ENCODE measurements at regions not wholly inside any gene's neighbourhood (a gene's known extent, or its start where the extent isn't known, plus 50 kb on each side); places are given as distances from the start of the nearest gene placed in this dataset.

- Histone ChIP-seq H3K27ac (ENCODE audit: low read length) (no peak overlapping the region), H3K4me3 (ENCODE audit: low read depth in 2 of 2, low read length in 2 of 2) (no peak overlapping the region), H3K27me3 (ENCODE audit: control insufficient read depth, insufficient read depth, low read length) (no peaks in the 10 kb centered on the region), H3K4me1 (ENCODE audit: control insufficient read depth, insufficient read depth, low read length) (no peaks in the 10 kb centered on the region), H3K9me3 (ENCODE audit: control insufficient read depth, insufficient read depth, low read depth, low read length) (no peaks in the 10 kb centered on the region), H3K36me3 (ENCODE audit: control insufficient read depth, insufficient read depth, low read length) (no peaks in the 10 kb centered on the region)
- DNase-seq (ENCODE audit: low read depth, low spot score) (no peak), ATAC-seq (no peak)
- intact Hi-C loops (cut with micrococcal nuclease; ENCODE audit: unreplicated experiment), result no loop called here
- TF ChIP-seq, protein P1, sequence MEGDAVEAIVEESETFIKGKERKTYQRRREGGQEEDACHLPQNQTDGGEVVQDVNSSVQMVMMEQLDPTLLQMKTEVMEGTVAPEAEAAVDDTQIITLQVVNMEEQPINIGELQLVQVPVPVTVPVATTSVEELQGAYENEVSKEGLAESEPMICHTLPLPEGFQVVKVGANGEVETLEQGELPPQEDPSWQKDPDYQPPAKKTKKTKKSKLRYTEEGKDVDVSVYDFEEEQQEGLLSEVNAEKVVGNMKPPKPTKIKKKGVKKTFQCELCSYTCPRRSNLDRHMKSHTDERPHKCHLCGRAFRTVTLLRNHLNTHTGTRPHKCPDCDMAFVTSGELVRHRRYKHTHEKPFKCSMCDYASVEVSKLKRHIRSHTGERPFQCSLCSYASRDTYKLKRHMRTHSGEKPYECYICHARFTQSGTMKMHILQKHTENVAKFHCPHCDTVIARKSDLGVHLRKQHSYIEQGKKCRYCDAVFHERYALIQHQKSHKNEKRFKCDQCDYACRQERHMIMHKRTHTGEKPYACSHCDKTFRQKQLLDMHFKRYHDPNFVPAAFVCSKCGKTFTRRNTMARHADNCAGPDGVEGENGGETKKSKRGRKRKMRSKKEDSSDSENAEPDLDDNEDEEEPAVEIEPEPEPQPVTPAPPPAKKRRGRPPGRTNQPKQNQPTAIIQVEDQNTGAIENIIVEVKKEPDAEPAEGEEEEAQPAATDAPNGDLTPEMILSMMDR (IDR thresholded peaks at IDR 0.05), result no peak
- no peak for TF ChIP-seq SIN3A (IDR thresholded peaks at IDR 0.05; ENCODE audit: borderline replicate concordance, insufficient read depth, low read depth, low read length)
- no peak for TF ChIP-seq REST (IDR thresholded peaks at IDR 0.05; ENCODE audit: insufficient read depth in 1 of 2, low read depth in 2 of 2, low read length in 1 of 2)
- TF ChIP-seq TCF7L2 (IDR thresholded peaks at IDR 0.05; ENCODE audit: low read depth, low read length), result no peak
- no peak for TF ChIP-seq POLR2AphosphoS5 (IDR thresholded peaks at IDR 0.05; ENCODE audit: low read depth, low read length)
- ChIA-PET POLR2A (no interaction called here), CTCF (no interaction called here)
- no TSS peak for BruUV-seq (replicated peaks)
- in situ Hi-C loops (cut with HindIII; ENCODE audit: low pct_unique_long_range_greater_than_20kb, low sequenced_read_pairs), result no loop called here
Measured at GRCh38 chr12:58458102-58458501, 462.2 kb downstream of the LRIG3 start.

DNA sequence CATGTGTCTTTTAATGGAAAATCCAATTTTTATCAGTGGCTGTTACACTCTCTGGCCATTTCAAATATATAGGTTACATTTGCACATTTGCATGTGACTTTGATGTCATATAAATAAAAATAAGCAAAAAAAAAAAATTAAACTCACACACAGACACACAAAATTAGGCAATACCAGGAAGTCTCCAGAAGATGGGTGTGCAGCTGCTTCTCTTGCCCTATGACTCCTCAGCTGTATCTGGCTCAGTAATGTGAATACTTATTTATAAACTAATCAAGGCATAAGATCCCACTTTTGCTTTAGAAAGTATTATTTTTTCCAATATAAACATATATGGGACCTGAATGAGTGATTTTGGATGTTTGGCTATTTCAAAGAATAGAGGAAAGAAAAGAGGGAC is 461.1 kb downstream of the LRIG3 start:
- H3K36me3 ChIP-seq (ENCODE audit: control insufficient read depth, insufficient read depth, low read length), result no peaks in the 10 kb centered on the region
- H3K27me3 ChIP-seq (ENCODE audit: control insufficient read depth, insufficient read depth, low read length), result no peaks in the 10 kb centered on the region
- H3K27ac ChIP-seq (ENCODE audit: low read length), result no peak overlapping the region
- ChIA-PET POLR2A (interaction anchor here (0.6 kb wide), 1 partner anchor 112 kb away, joined by 10 read pairs; no protein-coding TSS in a partner anchor), CTCF (no interaction called here)
- TF ChIP-seq SIN3A (IDR thresholded peaks at IDR 0.05; ENCODE audit: borderline replicate concordance, insufficient read depth, low read depth, low read length) (no peak), REST (IDR thresholded peaks at IDR 0.05; ENCODE audit: insufficient read depth in 1 of 2, low read depth in 2 of 2, low read length in 1 of 2) (no peak), TCF7L2 (IDR thresholded peaks at IDR 0.05; ENCODE audit: low read depth, low read length) (no peak), POLR2AphosphoS5 (IDR thresholded peaks at IDR 0.05; ENCODE audit: low read depth, low read length) (no peak)
- DNase-seq (ENCODE audit: low read depth, low spot score) (no peak), ATAC-seq (no peak)
- no peaks in the 10 kb centered on the region for H3K9me3 ChIP-seq (ENCODE audit: control insufficient read depth, insufficient read depth, low read depth, low read length)
- no peak overlapping the region for H3K4me3 ChIP-seq (ENCODE audit: low read depth in 2 of 2, low read length in 2 of 2)
- H3K4me1 ChIP-seq (ENCODE audit: control insufficient read depth, insufficient read depth, low read length), result no peaks in the 10 kb centered on the region
- in situ Hi-C loops (cut with HindIII; ENCODE audit: low pct_unique_long_range_greater_than_20kb, low sequenced_read_pairs) (no loop called here), intact Hi-C loops (cut with micrococcal nuclease; ENCODE audit: unreplicated experiment) (no loop called here)
- no TSS peak for BruUV-seq (replicated peaks)

All from Panc1 (cell line).